ENCODE measurements at regions not wholly inside any gene's neighbourhood (a gene's known extent, or its start where the extent isn't known, plus 50 kb on each side); places are given as distances from the start of the nearest gene placed in this dataset.

DNA sequence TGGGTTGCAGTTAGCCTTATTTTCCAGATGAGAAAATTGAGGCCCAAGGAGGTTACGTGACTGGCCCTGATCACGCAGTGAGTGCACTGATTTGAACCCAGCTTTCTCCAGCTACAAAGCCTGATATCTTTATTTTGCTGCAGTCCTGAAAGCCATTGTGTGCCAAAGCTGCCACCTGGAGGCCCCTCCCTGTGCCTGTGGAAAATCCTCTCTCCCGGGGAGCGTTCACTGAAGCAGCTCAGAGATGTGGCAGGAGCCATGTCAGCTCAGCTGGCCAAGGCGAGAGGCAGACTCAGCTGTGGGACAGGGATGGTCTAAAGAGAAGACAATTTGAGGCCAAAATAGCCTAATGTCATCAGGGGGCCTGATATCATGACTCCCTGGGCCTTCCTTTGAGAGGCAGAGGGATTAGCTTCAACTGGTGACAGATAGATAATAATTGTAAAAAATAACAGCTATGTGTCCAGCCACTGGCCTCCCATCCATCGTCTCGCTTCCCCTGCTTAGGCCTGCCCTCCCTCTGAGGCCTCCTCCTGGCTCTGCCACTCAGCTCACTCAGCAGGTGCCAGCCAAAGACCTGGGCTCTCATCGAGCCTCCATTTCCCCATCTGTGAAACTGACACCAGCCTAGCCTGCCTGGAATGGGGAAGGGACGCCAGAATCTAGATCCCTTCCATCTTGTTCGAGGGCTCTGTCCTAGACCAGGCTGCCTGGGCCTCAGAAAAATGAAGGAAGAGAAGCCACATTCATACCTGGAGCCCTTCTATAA, 74.3 kb upstream of the GGTA1 start:
- no peak overlapping the region for H3K27ac ChIP-seq
- TF ChIP-seq, protein P1, sequence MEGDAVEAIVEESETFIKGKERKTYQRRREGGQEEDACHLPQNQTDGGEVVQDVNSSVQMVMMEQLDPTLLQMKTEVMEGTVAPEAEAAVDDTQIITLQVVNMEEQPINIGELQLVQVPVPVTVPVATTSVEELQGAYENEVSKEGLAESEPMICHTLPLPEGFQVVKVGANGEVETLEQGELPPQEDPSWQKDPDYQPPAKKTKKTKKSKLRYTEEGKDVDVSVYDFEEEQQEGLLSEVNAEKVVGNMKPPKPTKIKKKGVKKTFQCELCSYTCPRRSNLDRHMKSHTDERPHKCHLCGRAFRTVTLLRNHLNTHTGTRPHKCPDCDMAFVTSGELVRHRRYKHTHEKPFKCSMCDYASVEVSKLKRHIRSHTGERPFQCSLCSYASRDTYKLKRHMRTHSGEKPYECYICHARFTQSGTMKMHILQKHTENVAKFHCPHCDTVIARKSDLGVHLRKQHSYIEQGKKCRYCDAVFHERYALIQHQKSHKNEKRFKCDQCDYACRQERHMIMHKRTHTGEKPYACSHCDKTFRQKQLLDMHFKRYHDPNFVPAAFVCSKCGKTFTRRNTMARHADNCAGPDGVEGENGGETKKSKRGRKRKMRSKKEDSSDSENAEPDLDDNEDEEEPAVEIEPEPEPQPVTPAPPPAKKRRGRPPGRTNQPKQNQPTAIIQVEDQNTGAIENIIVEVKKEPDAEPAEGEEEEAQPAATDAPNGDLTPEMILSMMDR (IDR thresholded peaks at IDR 0.05) = no peak
- no peak for TF ChIP-seq ZFX (IDR thresholded peaks at IDR 0.05; ENCODE audit: borderline replicate concordance)

DNA sequence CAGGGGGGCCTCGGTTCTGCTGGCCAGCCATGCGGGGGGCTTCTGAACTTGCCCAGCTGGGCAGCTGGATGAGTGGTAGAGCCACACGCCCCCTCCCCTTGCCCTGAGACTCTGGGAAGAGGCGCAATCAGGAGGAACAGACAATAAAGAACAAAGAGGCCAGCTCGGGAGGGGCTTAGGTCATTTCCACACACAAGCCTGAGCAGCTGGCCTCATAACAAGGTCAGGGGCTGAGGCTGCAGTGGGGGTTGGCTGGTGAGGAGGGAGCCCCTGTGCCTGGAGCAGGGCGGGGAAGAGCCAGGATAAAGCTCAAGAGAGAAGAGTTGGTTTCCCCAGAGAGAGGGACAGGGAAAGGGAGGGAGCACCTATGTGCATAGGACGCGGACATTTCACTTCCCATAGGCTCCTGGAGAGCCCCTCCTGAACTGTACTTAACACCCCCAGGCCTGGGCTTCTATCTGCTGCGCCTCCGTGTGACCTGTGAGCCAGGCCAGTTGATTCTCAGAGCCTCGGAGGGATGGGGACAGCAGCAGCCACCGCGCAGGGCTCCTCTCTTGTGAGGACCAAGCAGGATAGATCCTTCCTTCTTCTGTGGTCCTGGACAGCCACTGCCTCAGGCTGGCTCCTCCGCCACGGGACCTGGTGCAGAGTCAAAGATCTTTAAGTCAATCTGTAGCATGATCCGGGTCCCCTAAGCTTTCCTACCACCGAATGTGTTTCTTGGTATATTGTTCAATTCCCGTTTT, 75.3 kb upstream of the GGTA1 start:
- TF ChIP-seq ZFX (IDR thresholded peaks at IDR 0.05; ENCODE audit: borderline replicate concordance) = no peak
- no peak overlapping the region for H3K27ac ChIP-seq

DNA sequence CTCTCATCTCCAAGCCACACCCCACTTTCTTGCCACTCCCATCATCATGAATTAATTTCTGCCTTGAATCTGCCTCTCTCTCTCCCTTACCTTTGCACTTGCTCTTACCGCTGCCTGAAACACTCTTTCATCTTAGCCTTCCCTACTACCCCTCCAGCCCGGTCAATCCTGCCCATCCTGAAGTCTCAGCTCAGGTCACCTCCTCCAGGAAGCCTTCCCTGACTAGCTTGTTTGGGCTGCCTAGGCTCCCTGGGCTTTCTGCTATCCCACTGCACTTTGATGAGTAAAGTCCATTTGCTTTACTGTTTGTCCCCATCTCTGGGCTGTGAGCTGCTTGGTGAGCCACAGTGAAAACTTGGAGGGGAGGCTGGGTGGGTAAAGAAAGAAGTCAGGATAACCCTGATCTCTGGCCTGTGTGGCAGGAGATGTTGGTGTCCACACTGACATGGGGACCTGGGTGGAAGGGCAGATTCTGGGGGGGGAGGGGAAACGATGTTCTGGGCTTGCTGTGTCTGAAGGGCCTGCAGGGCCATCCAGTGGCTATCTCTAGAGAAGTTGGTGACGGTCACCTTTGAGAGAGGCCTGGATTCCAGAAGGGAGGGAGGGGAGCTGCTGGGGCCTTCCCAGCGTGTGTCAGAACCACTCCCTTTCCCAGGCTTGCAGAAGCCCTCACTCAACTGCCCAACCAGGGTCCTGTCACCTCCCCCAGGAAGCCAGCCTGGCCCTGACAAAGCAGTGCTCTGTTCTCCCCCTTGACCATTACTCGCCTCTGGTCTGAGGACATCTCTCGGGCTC, 75.0 kb upstream of the DAB2IP start:
- no peak overlapping the region for H3K27ac ChIP-seq
- TF ChIP-seq, protein P1 (IDR thresholded peaks at IDR 0.05) = no peak
- no peak for TF ChIP-seq ZFX (IDR thresholded peaks at IDR 0.05; ENCODE audit: borderline replicate concordance)

DNA sequence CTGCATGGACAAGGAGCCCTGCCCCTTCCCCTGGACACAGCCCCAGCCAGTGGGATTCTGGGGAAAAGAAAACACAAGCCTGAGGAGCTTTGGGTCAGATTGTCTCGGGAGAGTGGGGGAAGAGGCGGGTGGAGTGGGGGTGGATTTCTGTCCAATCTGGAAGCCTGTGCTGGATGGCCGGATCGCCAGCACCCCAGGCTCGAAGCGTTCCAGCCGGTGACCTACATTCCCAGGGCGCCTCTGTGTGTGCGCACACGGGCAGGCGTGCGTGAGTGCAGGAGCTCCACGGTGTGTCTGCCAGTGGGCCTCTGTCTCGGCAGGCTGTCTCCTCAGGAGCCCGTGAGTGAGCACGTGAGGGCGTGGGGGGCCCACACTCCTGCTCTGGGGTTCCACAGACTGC, 74.3 kb upstream of the DAB2IP start:
- no peak overlapping the region for H3K27ac ChIP-seq
- TF ChIP-seq, protein P1 (IDR thresholded peaks at IDR 0.05) = no peak

DNA sequence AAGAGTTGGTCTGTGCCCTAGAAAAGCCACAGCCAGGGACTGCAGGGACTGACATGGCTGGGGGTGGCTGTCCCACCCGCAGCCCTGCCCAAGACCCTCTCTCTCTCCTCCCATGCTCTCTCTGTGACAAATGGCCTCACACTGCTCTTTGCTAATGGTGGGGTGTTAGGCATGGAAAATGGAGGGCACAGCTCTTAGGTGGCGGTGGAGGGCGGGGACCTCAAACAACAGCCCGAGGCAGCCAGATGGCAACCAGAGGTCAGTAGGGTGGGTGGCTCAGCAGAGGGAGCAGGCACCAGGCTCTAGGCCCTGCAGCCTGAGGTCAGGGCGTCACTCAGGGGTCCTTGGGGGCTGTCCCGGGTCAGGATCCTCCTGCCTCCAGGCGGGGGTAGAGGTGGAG, 73.9 kb upstream of the DAB2IP start:
- no peak overlapping the region for H3K27ac ChIP-seq
- no peak for TF ChIP-seq ZFX (IDR thresholded peaks at IDR 0.05; ENCODE audit: borderline replicate concordance)
- TF ChIP-seq, protein P1 (IDR thresholded peaks at IDR 0.05) = no peak

DNA sequence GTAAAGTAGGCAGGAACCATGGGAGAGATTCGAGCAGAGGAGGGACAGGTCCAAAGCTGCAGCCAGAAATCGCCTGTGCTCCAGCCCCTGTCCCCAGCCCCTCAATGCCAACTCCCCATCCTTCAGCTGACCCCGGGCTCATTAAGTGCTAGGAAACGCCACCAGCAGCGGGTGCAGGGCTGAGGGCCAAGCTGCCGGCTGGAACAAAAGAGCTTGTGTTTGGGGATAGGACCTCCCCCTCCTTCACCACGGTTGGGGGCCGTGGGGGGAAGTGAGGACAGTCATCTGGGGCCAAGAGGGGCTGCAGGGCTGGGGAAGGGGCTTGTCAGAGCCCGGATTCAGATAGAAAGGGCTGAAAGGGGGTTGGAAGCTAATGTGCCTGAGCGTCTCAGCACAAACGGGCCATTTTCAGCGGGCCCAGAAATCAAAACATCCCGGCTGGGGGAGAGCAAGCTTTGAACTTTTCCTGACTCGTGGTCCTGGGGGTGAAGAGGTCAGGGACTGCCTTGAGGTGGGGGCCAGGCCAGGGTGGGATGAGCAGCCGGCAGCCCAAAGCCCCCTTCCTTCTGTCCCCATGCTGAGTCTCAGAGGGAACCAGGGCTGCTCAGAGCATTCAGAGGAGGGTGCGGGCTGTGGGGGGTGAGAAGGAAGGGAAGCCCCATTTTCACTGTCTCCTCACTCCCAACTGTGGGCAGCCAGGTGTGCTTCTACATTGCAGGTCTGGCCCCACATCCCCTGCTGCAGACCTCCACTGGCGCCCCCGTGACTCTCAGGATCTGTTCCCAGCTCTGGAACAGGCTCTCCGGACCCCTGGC, 69.4 kb upstream of the DAB2IP start:
- TF ChIP-seq, protein P1 (IDR thresholded peaks at IDR 0.05) = no peak
- TF ChIP-seq ZFX (IDR thresholded peaks at IDR 0.05; ENCODE audit: borderline replicate concordance) = no peak
- no peak overlapping the region for H3K27ac ChIP-seq

DNA sequence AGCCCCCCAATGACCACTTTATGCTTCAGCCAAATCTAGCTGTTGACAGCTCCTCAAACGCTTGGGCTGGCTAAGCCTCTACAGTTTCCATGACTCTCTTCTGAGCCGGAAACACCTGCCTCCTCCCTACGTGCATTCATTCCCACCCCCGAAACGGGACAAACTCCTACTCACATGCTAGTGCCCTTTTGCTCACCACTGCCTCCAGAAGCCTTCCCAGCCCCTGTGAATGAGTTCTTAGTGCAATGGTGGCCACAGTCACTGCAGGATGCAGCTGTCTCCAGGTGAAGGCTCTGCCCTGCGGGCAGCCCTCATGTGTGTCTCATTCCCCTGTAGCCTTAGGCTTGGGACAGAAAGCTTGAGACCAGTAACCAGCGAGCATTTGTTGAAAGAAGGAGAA, 68.8 kb upstream of the DAB2IP start:
- H3K27ac ChIP-seq = no peak overlapping the region
- no peak for TF ChIP-seq ZFX (IDR thresholded peaks at IDR 0.05; ENCODE audit: borderline replicate concordance)
- TF ChIP-seq, protein P1 (IDR thresholded peaks at IDR 0.05) = no peak
